ENCODE measurements at regions not wholly inside any gene's neighbourhood (a gene's known extent, or its start where the extent isn't known, plus 50 kb on each side); places are given as distances from the start of the nearest gene placed in this dataset.

GRCh38 chr18:51417643-51418483 is 220.4 kb upstream of the MEX3C start:
- no peak for TF ChIP-seq CTCF (IDR thresholded peaks at IDR 0.05; ENCODE audit: low read depth, low read length)
- no peak for TF ChIP-seq EZH2phosphoT487 (IDR thresholded peaks at IDR 0.05; ENCODE audit: low read depth)
